Neutrophil (primary cell): ENCODE measurements at regions not wholly inside any gene's neighbourhood (a gene's known extent, or its start where the extent isn't known, plus 50 kb on each side); places are given as distances from the start of the nearest gene placed in this dataset.

Source experiments
- H3K27ac ChIP-seq: fragments of 200-600 bp; sonication (generic); 2 replicates; pipeline ENCODE4 v1.5.1; 2016; ENCODE audit warnings: mild to moderate bottlenecking, moderate library complexity
- H3K27me3 ChIP-seq: fragments of 200-600 bp; sonication (generic); 2 replicates; pipeline ENCODE4 v1.6.0; 2016; ENCODE audit warnings: mild to moderate bottlenecking
- H3K36me3 ChIP-seq: fragments of 200-600 bp; sonication (generic); 2 replicates; pipeline ENCODE4 v1.5.1; 2017
- H3K4me1 ChIP-seq, 2 experiments: fragments of 200-600 bp in 1 of 2; sonication (generic) in 1 of 2; 1 replicate in 1 of 2; 2 replicates in 1 of 2; pipeline versions ENCODE4 v1.5.1 to v1.6.1; 2013 to 2016; ENCODE audit warnings: low read depth in 1 of 2, low read length in 1 of 2, mild to moderate bottlenecking in 1 of 2, moderate library complexity in 1 of 2; ENCODE audit not compliant: control insufficient read depth in 1 of 2, insufficient read depth in 1 of 2
- H3K4me3 ChIP-seq, 2 experiments: fragments of 200-600 bp in 1 of 2; sonication (generic) in 1 of 2; 1 replicate in 1 of 2; 2 replicates in 1 of 2; pipeline ENCODE4 v1.5.1; 2013 to 2016; ENCODE audit warnings: low read depth in 1 of 2, low read length in 1 of 2, mild to moderate bottlenecking in 1 of 2, moderate library complexity in 1 of 2
- H3K9me3 ChIP-seq: fragments of 200-600 bp; sonication (generic); 2 replicates; pipeline ENCODE4 v1.5.1; 2016
- CTCF ChIP-seq: fragments of 200-600 bp; sonication (generic); IDR thresholded peaks from 2 replicates; pipeline ENCODE4 v1.5.1; 2016; ENCODE audit warnings: antibody characterized with exemption

GRCh38 chr12:91418221-91419090 is 235.8 kb upstream of the DCN start:
- H3K36me3 ChIP-seq: no peaks in the 10 kb centered on the region
- no peaks in the 10 kb centered on the region for H3K9me3 ChIP-seq
- no peak overlapping the region for H3K4me3 ChIP-seq
- TF ChIP-seq CTCF: no peak
- no peak overlapping the region for H3K27ac ChIP-seq
- no peaks in the 10 kb centered on the region for H3K4me1 ChIP-seq
- no peaks in the 10 kb centered on the region for H3K27me3 ChIP-seq

- Histone ChIP-seq H3K4me3 (no peak overlapping the region), H3K36me3 (no peaks in the 10 kb centered on the region), H3K4me1 (no peaks in the 10 kb centered on the region), H3K27ac (no peak overlapping the region), H3K9me3 (no peaks in the 10 kb centered on the region), H3K27me3 (no peaks in the 10 kb centered on the region)
- TF ChIP-seq CTCF: no peak
Measured at GRCh38 chr12:91417650-91418049, 235.0 kb upstream of the DCN start.

- Histone ChIP-seq H3K27me3 (no peaks in the 10 kb centered on the region), H3K4me1 (no peaks in the 10 kb centered on the region), H3K9me3 (no peaks in the 10 kb centered on the region), H3K4me3 (no peak overlapping the region), H3K36me3 (no peaks in the 10 kb centered on the region), H3K27ac (no peak overlapping the region)
- TF ChIP-seq CTCF: no peak
Measured at GRCh38 chr12:91414636-91415035, 232.0 kb upstream of the DCN start.

- H3K27ac ChIP-seq: no peak overlapping the region
Measured at GRCh38 chr12:91413581-91414546, 231.2 kb upstream of the DCN start.

More at GRCh38 chr12:91413581-91414546, 231.2 kb upstream of the DCN start:
- no peak for TF ChIP-seq CTCF
- H3K4me3 ChIP-seq: no peak overlapping the region
- H3K36me3 ChIP-seq: no peaks in the 10 kb centered on the region
- H3K27me3 ChIP-seq: no peaks in the 10 kb centered on the region
- no peaks in the 10 kb centered on the region for H3K4me1 ChIP-seq
- H3K9me3 ChIP-seq: no peaks in the 10 kb centered on the region
